GM12874 (cell line): ENCODE measurements at regions not wholly inside any gene's neighbourhood (a gene's known extent, or its start where the extent isn't known, plus 50 kb on each side); places are given as distances from the start of the nearest gene placed in this dataset.

Experiments
- TF ChIP-seq, protein P1 (sequence below): IDR thresholded peaks from 2 replicates; pipeline ENCODE4 v1.5.1; 2011; ENCODE audit warnings: low read depth, mild to moderate bottlenecking, control low read depth, low read length, moderate library complexity; ENCODE audit not compliant: insufficient read depth

DNA sequence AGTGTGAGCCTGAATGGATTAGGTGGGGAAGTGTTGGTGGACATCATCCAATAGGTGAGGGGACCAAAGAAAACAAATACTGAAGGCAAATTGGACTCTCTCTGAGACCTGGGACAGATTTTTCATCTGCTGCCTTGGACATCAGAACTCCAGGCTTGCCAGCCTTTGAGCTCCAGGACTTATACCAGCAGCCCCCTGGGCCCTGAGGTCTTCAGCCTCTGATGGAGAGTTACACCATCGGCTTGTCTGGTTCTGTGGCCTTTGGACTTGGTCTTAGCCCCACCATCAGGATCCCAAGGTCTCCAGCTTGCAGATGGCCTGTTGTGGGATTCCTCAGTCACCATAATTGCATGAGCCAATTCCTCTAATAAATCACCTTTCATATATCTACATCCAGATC lies 80.8 kb upstream of the SLC8A3 start:
- TF ChIP-seq, protein P1, sequence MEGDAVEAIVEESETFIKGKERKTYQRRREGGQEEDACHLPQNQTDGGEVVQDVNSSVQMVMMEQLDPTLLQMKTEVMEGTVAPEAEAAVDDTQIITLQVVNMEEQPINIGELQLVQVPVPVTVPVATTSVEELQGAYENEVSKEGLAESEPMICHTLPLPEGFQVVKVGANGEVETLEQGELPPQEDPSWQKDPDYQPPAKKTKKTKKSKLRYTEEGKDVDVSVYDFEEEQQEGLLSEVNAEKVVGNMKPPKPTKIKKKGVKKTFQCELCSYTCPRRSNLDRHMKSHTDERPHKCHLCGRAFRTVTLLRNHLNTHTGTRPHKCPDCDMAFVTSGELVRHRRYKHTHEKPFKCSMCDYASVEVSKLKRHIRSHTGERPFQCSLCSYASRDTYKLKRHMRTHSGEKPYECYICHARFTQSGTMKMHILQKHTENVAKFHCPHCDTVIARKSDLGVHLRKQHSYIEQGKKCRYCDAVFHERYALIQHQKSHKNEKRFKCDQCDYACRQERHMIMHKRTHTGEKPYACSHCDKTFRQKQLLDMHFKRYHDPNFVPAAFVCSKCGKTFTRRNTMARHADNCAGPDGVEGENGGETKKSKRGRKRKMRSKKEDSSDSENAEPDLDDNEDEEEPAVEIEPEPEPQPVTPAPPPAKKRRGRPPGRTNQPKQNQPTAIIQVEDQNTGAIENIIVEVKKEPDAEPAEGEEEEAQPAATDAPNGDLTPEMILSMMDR, result no peak

DNA sequence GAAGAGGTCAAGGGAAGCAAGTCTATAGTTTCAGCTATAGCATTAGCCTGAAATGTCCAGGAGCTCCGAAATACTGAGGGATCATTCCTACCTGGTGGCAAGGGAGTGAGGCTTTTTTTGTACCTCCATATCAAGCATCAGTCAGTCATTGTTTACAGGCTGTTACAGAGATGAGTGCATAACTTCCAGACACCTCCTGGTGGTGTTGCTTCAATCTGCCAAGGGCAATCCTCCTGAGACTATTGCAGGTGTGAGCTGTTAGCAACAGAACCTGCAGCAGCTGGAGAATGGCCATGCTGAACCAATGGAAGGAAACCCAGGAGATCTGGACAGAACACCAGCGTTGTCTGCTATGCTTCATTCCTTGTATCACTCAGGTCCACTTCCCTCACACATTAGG lies 80.0 kb upstream of the SLC8A3 start:
- TF ChIP-seq, protein P1, result no peak

GRCh38 chr14:70266157-70266556 lies 77.4 kb upstream of the SLC8A3 start:
- TF ChIP-seq, protein P1, result no peak

- TF ChIP-seq, protein P1, result no peak
Measured at GRCh38 chr14:70265422-70265821, 76.7 kb upstream of the SLC8A3 start.

DNA sequence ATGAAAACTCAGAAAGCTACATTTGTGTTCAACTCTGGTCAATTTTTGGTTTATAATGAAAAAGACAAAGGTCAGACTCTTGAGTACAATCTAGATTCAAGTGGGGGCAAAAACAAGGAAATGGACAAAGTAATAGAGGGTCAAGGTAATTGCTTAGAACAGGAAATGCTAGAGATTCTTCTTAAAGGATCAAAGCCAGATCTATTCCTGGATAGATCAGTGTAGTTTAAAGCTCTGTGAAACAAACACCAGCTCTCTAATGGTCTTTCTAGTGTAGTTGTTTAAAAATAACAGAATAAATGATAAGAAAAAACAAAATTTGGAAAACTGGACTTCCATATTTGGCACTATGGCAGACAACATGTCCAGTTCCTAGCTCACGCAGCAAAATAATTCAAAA lies 70.7 kb upstream of the SLC8A3 start:
- TF ChIP-seq, protein P1, result no peak

DNA sequence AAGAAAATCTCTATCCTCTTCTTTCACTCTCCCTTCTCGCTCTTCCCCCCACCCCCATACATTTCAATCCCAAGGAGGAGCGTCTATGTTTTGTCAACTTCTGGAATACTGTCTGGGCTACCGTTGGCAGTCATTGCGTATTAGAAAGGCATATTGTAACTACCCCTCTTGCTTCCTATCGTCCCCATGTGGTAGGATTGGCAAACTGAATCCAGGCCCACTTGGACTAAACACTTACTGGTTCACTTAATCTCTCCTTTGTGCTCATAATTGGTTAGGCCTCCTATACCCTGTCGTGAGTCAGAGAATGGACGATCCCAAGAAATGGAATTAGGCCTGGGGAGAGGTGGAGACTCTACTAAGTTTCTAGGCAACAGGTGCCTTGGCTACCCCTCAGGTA lies 68.8 kb upstream of the SLC8A3 start:
- TF ChIP-seq, protein P1, result peak; percentile 71

GRCh38 chr14:70256601-70257000 lies 67.8 kb upstream of the SLC8A3 start:
- TF ChIP-seq, protein P1, result no peak
